ENCODE measurements at regions not wholly inside any gene's neighbourhood (a gene's known extent, or its start where the extent isn't known, plus 50 kb on each side); places are given as distances from the start of the nearest gene placed in this dataset.

DNA sequence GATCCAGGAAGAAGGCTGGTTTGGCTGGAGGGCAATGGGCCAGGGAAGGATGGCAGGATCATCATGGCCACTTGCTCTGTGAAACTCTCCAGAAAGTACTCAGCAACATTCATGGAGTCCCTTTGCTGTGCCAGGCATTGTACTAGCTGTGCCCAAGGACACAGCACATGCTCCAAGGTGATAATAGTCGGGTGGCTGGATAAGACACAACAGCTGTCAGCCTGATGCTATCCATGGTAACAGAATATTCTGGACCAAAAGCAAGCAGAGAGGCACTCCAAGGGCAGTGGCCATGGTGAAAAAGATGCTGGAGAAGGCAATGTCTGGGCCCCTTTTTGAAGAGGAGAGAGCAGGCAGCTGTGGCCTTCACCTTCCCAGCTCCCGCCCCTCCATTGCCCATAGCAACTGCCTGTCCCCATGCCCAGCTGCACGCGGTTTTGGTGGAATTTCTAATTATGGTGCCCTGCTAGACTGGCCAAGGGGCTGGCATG lies 113.8 kb upstream of the CPEB4 start:
- TF ChIP-seq POLR2AphosphoS5 (IDR thresholded peaks at IDR 0.05; ENCODE audit: borderline replicate concordance, low read depth, low read length), result no peak
- TF ChIP-seq EZH2 (IDR thresholded peaks at IDR 0.05), result no peak

Measured in SK-N-MC (cell line).